D721Med (cell line): ENCODE measurements at regions not wholly inside any gene's neighbourhood (a gene's known extent, or its start where the extent isn't known, plus 50 kb on each side); places are given as distances from the start of the nearest gene placed in this dataset.

ENCODE experiments used
- DNase-seq: peaks from one replicate; pipeline ENCODE4 v3.0.0; 2011; ENCODE audit warnings: low spot score; ENCODE audit not compliant: insufficient read length
- FAIRE-seq: peaks from 2 replicates; lab custom pipeline; 2011; peaks lifted over from hg19 to GRCh38; lab: Jason Lieb, UNC
- TF ChIP-seq, protein P1 (sequence below): IDR thresholded peaks from 2 replicates; pipeline ENCODE4 v1.5.1; 2012; ENCODE audit warnings: mild to moderate bottlenecking, control low read depth; ENCODE audit not compliant: insufficient read depth; ENCODE audit errors: missing control alignments

DNA sequence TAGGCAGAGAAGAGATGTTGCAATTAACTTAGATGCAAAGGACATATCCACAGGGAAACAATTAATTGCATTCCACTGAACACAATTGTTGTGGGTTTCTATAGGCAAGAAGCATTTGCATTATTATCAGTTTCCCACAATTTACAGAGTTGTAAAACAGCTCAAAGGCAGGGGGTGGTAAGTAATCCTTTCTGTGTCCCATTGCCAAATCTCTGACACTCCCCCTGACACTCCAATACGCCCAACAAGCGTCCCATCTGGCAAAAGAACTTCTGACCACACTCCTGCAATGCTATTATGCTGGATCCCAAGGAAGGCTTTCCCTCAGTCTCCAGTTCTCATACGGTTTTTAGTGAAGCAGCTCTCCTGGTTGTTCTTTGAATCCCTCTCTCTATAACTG lies 179.8 kb downstream of the CXCL12 start:
- TF ChIP-seq, protein P1, sequence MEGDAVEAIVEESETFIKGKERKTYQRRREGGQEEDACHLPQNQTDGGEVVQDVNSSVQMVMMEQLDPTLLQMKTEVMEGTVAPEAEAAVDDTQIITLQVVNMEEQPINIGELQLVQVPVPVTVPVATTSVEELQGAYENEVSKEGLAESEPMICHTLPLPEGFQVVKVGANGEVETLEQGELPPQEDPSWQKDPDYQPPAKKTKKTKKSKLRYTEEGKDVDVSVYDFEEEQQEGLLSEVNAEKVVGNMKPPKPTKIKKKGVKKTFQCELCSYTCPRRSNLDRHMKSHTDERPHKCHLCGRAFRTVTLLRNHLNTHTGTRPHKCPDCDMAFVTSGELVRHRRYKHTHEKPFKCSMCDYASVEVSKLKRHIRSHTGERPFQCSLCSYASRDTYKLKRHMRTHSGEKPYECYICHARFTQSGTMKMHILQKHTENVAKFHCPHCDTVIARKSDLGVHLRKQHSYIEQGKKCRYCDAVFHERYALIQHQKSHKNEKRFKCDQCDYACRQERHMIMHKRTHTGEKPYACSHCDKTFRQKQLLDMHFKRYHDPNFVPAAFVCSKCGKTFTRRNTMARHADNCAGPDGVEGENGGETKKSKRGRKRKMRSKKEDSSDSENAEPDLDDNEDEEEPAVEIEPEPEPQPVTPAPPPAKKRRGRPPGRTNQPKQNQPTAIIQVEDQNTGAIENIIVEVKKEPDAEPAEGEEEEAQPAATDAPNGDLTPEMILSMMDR = no peak

DNA sequence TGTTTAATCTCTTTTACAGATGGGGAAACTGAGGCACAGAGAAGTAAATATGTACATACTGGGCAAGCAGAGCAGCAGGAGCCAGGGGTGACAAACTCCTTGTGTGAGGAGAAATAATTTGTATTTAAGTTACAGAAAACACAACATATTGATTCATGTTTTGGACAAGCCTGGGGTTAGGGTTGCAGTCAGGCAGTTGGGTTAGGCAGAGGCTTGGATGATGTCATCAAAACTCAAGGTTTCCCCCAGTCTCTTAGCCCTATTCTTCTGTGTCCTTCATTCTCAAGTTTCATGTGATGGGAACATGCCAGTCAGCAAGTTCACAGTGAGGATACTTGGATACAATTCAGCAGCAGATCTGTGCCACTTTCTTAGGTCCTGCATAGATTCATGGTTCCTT lies 181.4 kb downstream of the CXCL12 start:
- no peak for FAIRE-seq
- no peak for DNase-seq
- TF ChIP-seq, protein P1 = no peak

More for the DNA sequence above, 179.8 kb downstream of the CXCL12 start:
- DNase-seq = no peak
- no peak for FAIRE-seq

DNA sequence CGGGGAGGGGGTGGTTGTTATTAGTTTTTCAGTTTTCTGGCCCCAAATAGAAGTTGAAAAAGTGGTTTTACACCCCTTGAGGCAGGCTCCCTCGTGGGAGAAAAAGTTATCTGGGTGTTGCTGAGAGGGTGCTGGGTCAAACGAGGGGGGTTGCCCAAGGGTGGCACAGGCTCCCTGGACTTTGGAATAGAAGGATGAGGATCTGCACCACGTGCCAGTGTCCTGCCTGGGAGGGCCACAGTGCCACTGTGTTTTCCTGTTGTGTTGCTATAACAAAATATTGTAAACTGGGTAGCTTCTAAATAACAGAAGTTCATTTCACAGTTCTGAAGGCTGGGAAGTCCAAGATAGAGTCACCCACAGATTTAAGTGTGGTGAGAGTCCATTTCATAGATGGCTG lies 181.9 kb downstream of the CXCL12 start:
- DNase-seq (no peak), FAIRE-seq (no peak)
- TF ChIP-seq, protein P1 = no peak

DNA sequence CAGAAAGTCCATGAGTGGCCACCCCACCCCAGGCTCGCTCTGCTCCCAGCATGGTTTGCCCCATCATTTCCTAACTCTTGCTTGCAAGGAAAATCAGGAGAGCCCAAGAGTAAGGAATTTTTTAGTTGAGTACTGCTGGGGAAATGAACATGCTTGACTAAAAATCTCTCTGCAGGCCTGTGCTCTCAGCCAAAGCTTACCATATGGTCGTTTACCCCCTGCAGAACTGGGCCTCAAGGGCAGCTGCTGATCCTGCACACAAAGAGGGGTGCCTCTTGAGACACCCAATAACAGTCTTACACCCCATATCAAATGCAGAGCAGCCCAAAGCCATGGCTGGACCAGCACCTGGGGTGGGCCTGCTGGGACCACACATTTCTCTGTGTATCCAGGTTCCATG lies 183.2 kb downstream of the CXCL12 start:
- FAIRE-seq (no peak), DNase-seq (no peak)
- TF ChIP-seq, protein P1 = no peak

DNA sequence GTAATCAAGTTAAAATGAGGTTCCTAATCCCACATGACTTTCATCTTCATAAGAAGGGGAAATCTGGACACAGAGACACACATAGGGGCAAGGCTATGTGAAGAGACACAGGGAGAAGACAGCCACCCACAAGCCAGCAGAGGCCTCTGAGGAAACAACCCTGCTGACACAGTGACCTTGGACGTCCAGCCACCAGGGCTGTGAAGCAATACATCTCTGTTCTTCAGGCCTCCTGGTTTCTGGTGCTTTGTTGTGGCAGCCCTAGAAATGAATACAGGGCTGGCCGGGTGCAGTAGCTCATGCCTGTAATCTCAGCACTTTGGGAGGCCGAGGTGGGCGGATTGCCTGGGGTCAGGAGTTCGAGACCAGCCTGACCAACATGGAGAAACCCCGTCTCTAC lies 183.9 kb downstream of the CXCL12 start:
- DNase-seq (no peak), FAIRE-seq (no peak)
- TF ChIP-seq, protein P1 = no peak

DNA sequence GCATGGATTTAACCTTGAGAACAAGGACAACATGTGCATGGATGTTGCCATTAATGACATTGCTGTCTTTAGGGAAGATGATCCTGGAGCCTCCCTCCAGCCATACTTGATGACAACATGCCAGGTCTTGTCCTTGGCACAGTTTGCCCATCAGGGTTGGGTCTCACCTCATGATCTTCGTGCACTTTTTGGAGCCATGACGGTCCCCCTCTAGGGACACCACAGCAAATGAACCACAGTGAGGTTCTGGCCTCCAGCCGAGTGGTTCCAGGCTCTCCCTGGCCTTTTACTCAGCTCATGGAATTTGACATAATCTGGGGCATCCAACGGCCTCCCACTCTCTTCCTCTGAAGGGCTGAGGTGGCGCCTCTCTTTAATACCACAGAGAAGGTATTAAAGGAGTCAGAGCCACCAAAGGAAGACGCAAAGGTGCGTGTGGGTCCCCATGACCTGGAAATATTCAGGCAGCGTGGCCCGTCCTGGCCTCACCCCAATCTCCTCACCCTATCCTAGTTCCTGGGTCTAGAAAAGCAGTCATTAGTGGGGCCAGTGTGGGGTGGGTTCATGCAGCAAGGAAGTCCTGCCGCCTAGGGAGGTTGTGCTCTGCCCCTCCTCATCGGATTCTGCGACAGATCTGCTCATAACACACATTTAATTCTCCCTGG lies 184.8 kb downstream of the CXCL12 start:
- DNase-seq (no peak), FAIRE-seq (no peak)
- TF ChIP-seq, protein P1 = no peak

DNA sequence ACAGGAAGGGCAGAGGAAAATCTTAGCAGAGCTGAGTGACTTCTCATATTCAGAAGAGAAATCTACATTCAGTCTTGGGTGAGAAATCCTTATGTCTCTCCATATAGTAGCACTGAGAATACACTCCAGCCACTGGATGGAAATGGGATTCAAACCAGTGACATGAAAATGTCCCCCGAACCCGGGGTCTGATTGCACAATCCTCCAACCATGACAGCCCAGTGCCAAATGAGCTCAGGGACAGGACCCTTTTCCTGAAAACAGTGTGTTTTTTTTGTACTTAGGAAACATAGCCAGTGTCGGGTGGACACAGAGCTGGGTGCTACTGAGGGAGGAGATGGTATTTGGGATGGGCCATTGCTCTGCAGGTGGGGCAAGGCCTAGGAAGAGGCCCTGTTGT lies 185.6 kb downstream of the CXCL12 start:
- TF ChIP-seq, protein P1 = no peak
- FAIRE-seq = no peak

More for the DNA sequence above, 185.6 kb downstream of the CXCL12 start:
- DNase-seq = no peak
